PC-3 (cell line): ENCODE measurements at regions not wholly inside any gene's neighbourhood (a gene's known extent, or its start where the extent isn't known, plus 50 kb on each side); places are given as distances from the start of the nearest gene placed in this dataset.

Experiments
- EZH2 ChIP-seq: fragments of 300-600 bp; sonication (generic); IDR thresholded peaks from one replicate; pipeline ENCODE4 v1.6.1; 2017; ENCODE audit warnings: antibody characterized with exemption, mild to moderate bottlenecking, low read length; ENCODE audit not compliant: unreplicated experiment
- EZH2phosphoT487 ChIP-seq: fragments of 300-600 bp; sonication (generic); IDR thresholded peaks from 2 replicates; pipeline ENCODE4 v1.6.1; 2018; ENCODE audit warnings: mild to moderate bottlenecking, antibody characterized with exemption, low read length, borderline replicate concordance
- TF ChIP-seq, protein P1 (sequence below): fragments of 300-600 bp; sonication (generic); conservative IDR thresholded peaks from 2 replicates; pipeline ENCODE4 v1.5.1; 2017; ENCODE audit warnings: antibody characterized with exemption, low read depth, mild to moderate bottlenecking, low read length

DNA sequence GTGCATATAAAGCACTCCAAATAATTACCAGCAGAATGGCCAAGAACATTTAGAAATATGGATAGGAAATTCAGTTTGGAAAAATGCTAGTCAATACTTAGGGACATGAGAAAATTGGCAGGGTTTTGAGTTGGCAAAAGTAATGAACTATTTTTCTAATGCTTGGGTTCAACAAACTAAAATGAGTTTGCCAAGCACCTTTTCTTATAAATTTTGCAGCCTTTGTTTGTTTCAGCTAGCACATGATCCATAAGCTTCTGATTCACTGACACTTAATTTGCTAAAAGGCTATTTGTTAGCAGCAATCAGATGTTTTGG is 324.8 kb downstream of the QKI start:
- TF ChIP-seq, protein P1, sequence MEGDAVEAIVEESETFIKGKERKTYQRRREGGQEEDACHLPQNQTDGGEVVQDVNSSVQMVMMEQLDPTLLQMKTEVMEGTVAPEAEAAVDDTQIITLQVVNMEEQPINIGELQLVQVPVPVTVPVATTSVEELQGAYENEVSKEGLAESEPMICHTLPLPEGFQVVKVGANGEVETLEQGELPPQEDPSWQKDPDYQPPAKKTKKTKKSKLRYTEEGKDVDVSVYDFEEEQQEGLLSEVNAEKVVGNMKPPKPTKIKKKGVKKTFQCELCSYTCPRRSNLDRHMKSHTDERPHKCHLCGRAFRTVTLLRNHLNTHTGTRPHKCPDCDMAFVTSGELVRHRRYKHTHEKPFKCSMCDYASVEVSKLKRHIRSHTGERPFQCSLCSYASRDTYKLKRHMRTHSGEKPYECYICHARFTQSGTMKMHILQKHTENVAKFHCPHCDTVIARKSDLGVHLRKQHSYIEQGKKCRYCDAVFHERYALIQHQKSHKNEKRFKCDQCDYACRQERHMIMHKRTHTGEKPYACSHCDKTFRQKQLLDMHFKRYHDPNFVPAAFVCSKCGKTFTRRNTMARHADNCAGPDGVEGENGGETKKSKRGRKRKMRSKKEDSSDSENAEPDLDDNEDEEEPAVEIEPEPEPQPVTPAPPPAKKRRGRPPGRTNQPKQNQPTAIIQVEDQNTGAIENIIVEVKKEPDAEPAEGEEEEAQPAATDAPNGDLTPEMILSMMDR: no peak
- TF ChIP-seq EZH2phosphoT487 (no peak), EZH2 (no peak)
